H7 (cell line): ENCODE measurements at regions not wholly inside any gene's neighbourhood (a gene's known extent, or its start where the extent isn't known, plus 50 kb on each side); places are given as distances from the start of the nearest gene placed in this dataset.

Source experiments
- DNase-seq: peaks from one replicate; pipeline ENCODE4 v3.0.0; 2012
- H3K27me3 ChIP-seq: 2 replicates; pipeline ENCODE4 v1.6.0; 2011; ENCODE audit warnings: mild to moderate bottlenecking, low read length; ENCODE audit not compliant: control insufficient read depth, insufficient read depth
- H3K36me3 ChIP-seq: replicated peaks from 2 replicates; pipeline ENCODE4 v1.5.1; 2011; ENCODE audit warnings: low read length; ENCODE audit not compliant: control insufficient read depth, insufficient read depth
- H3K4me3 ChIP-seq: 2 replicates; pipeline ENCODE4 v1.5.1; 2011; ENCODE audit warnings: low read depth, mild to moderate bottlenecking, control low read depth, low read length, moderate library complexity; ENCODE audit not compliant: insufficient read depth

DNA sequence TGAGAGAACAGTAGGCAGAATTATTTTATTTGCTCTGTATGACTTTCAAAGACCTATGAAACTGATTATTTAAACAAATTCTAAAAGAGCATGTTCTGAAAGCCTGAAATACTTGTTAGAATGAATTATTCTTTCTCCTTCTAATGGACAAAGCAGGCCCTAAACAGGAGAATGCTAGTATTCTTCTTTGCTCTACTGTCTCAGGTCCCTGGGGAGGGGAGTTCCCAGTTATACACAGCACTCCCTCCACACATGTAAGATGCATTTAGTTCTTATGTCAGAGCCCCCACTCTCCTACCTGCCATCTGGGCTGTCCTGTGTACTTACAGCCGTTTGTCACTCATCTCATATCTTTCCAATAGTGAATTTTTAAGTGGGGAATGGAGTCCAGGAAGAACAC lies 633.5 kb upstream of the ANKRD30A start:
- no peaks in the 10 kb centered on the region for H3K36me3 ChIP-seq
- H3K4me3 ChIP-seq, result no peak overlapping the region
- no peaks in the 10 kb centered on the region for H3K27me3 ChIP-seq
- no peak for DNase-seq

DNA sequence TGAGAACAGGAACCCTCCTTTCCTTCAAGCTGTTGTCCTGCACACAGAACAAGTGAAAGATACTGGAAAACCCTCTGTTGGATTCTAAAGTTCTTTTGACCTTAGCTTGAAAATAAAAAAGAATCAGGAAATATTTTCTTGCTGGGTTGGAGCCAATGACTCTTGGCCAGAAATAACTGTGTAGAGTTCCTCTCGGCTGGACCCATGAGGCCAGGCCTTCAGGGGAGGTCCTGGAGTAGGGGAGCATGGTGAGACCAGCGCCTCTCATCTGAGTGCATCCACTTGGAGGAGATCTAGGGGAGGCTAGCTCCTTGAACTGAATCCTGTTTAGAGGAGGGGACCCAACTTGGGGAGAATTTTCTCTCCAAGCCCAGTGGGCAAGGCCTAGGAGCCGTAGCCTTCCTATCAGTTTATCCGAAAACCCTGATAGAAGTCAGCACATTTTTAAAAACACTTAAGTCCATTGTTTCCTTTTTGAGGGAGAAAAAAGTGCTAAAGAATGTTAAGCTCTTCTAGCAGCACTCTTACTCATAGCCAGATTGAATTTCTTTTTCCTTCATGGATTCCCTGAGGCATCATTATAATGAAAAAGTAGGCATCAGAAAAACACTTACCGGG lies 635.7 kb upstream of the ANKRD30A start:
- Histone ChIP-seq H3K27me3 (no peaks in the 10 kb centered on the region), H3K36me3 (no peaks in the 10 kb centered on the region)
- DNase-seq, result no peak

DNA sequence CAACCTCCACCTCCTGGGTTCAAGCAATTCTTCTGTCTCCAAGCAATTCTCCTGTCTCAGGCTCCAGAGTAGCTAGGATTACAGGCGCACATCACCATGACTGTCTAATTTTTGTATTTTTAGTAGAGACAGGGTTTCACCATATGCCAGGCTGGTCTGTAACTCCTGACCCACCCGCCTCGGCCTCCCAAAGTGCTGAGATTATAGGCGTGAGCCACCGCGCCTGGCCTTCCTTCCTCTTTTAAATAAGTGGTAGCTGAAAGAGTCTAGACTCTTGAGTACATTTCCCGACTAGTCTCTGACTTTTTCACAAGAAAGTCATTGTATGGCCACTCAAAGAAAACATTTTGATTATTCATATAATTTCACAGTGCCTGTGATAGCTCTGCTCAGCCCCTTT lies 636.2 kb upstream of the ANKRD30A start:
- H3K4me3 ChIP-seq, result no peak overlapping the region
- no peak for DNase-seq
- H3K36me3 ChIP-seq, result no peaks in the 10 kb centered on the region
- H3K27me3 ChIP-seq, result no peaks in the 10 kb centered on the region

More for the DNA sequence above, 635.7 kb upstream of the ANKRD30A start:
- H3K4me3 ChIP-seq, result no peak overlapping the region

DNA sequence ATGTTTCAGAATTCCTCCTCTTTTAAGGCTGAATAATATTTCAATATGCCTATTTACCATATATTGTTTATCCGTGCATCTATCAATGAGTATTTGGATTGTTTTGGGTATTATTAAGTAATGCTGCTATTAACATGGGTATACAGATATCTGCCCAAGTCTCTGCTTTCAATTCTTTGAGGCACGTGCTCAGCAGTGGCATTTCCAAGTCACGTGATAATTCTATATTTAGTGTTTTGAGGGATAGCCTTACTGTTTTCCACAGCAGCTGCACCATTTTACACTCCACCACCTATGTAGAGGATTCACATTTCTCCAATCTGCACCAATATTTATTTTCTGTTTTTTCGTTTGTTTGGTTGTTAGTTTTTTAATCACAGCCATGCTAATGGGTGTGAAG lies 636.8 kb upstream of the ANKRD30A start:
- no peak for DNase-seq
- Histone ChIP-seq H3K4me3 (no peak overlapping the region), H3K36me3 (no peaks in the 10 kb centered on the region), H3K27me3 (no peaks in the 10 kb centered on the region)

DNA sequence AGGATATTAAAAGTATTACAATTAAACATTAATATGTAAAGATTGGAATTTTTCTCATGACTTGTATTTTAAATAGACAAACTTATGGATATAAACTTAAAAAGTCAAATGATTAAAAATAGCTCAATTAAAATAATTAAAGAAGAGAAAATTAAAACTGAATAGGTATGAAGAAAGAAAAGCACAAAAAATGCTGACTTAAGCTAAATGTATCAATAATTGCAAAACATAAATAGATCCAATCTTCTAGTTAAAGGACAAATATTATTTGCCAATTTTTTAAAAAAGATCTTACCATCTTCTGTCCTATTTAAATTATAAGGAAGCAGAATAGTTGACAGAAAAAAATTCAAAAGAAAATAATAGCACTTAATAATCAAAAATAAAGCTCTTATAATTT lies 646.3 kb upstream of the ANKRD30A start:
- Histone ChIP-seq H3K4me3 (no peak overlapping the region), H3K27me3 (no peaks in the 10 kb centered on the region), H3K36me3 (no peaks in the 10 kb centered on the region)
- DNase-seq, result no peak

DNA sequence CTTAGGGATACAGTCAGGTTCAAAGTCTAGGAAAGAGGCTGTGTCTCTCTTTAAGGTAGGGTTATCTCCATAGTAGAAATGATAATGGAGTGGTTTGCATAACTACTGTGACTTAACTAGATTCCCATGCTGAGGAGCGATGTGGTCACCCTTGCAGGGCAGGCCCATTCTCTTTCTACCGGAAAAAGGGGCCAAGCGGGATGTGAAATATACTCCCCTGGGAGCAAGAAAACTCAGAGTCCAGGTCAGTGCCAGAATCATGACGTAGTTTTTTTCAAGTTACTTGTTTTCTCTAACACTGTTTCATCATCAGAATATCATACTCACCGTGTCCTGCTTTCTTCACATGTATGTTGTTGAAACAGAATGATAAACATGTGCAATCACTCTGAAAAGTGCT lies 649.0 kb upstream of the ANKRD30A start:
- Histone ChIP-seq H3K36me3 (no peaks in the 10 kb centered on the region), H3K27me3 (no peaks in the 10 kb centered on the region), H3K4me3 (no peak overlapping the region)
- no peak for DNase-seq

DNA sequence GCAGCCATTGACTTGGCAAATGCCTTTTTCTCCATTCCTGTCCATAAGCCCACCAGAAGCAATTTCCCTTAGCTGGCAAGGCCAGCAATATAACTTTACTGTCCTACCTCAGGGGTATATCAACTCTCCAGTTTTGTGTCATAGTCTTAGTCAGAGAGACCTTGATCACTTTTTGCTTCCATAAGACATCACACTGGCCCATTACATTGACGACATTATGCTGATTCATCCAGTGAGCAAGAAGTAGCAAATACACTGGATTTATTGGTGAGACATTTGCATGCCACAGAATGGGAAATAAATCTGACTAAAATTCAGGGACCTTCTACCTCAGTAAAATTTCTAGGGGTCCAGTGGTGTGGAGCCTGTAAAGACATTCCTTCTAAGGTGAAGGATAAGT lies 649.7 kb upstream of the ANKRD30A start:
- Histone ChIP-seq H3K36me3 (no peaks in the 10 kb centered on the region), H3K27me3 (no peaks in the 10 kb centered on the region), H3K4me3 (no peak overlapping the region)
- no peak for DNase-seq

DNA sequence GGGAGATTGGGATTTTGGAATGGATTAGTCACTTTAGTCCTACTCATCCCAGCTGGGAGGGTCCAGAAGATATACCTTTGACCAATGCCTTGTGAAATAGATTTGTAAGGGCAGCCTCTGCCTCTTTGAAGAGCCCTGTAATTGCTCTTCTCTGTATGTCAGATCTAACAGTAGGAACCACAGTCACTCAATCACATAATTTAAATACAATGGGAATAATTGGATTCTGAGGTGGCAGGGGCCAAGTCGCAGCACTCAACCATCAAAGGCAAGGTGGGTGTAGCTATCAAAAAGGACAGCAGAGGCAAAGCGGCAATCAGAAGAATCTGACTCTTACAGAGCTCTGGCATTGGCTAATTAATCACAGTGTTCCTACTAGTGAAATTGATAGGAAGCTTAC lies 650.9 kb upstream of the ANKRD30A start:
- no peak for DNase-seq
- Histone ChIP-seq H3K27me3 (no peaks in the 10 kb centered on the region), H3K36me3 (no peaks in the 10 kb centered on the region), H3K4me3 (no peak overlapping the region)

DNA sequence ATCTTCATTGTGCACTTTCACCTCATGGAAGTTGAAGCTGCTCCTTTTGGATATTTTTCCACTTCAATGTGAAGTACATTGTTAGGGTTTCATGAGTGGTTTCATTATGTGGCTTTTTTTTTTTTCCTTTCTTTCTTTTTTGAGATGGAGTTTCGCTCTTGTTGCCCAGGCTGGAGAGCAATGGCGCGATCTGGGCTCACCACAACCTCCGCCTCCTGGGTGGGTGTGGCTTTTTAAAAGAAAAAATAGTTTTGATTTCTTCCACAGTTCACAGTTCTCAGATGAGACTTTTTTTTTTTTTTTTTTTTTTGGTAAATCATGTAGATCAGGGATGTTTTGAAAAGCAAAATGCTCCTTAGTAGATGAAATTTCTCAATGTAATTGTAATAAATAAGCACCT lies 652.3 kb upstream of the ANKRD30A start:
- DNase-seq, result no peak
- Histone ChIP-seq H3K36me3 (no peaks in the 10 kb centered on the region), H3K4me3 (no peak overlapping the region), H3K27me3 (no peaks in the 10 kb centered on the region)

DNA sequence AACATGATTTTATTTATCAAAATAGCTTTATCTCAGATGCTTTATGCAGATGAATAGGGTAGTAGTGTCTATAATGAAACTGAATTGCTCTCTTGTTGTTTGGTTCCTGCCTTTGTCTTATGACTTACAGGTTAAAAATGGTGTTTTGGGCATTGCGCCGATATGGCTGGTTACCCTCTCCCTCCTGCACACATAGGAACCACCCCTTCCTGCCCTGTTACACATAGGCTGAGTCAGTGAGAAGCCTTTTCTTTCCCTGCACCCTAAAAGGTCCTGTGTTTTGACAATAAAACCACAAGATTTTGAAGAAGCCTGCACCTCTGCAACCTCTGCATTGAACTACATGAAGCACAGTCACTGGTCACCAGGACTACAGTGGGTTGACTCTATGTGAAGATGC lies 655.8 kb upstream of the ANKRD30A start:
- DNase-seq, result no peak
- no peaks in the 10 kb centered on the region for H3K27me3 ChIP-seq
- no peak overlapping the region for H3K4me3 ChIP-seq
- H3K36me3 ChIP-seq, result no peaks in the 10 kb centered on the region

DNA sequence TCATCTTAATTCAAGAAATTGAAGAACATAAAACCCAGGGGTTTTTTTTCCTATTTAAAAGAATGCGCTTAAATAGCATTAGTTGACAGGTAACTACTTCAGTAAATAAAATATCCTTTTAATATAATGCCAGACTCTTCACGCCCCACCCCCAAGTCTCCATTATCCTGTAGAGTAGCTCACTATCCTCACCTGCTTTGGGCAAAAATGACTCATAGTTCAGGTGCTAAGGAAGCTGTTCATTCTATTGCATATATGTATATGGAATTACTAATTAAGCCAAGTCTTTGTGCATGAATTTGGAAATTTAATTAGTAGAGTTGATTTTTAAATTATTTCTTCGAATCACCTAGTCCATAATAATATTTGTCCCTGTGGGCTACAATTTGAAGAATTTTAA lies 656.8 kb upstream of the ANKRD30A start:
- Histone ChIP-seq H3K36me3 (no peaks in the 10 kb centered on the region), H3K4me3 (no peak overlapping the region), H3K27me3 (no peaks in the 10 kb centered on the region)
- DNase-seq, result no peak

DNA sequence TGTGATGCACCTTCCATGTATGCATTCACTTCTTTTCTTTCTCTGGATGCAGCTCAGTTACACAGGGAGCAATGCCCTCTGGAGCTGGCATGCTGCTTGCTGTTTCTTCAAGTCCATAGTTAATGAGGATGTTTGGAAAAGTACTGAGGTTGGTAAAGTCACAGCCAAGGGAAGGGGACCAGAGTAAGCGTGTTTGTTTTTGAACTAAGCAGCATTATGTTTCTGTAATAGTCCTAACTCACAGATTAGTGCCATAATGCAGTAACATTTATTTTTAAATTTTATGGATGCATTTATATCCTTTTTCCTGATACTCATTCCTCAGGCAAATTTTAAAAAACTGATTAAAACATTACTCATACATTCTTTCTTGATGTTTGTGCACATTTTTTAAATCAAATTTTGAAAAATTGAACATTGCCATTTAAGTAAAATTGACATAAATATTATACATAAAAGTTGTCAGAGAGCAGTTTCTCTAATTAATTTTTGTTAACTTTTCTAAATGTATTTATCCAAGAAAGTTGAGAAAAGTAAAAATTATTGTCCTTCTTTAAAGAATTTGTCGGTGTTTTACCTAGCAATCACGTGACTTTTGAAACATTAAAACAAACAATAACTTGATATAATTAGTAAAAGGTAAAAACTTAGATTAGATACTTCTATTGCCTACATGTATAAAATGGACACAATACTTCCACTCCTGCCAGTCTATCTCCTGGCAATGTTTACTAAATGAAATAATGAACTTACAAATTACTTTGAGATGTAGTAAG lies 659.6 kb upstream of the ANKRD30A start:
- DNase-seq, result no peak
- H3K27me3 ChIP-seq, result no peaks in the 10 kb centered on the region
- no peaks in the 10 kb centered on the region for H3K36me3 ChIP-seq
- no peak overlapping the region for H3K4me3 ChIP-seq

DNA sequence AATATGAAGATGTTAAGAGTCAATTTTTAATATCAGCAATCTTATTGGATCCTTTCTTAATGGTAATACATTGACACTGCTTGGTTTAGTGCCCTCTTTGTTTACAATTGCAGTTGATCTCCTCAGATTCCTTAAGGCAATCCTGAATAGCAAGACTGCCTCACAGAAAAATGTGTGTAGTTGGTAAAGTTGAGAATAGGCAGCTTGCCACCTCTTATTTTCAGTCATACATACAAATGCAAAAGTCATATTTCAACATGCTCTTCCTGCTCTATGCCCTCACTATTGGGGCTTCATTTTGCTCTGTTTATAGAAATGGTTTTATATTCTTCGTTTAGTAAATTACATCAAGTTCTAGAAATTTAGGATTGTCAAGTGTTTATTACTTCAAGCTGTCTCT lies 661.1 kb upstream of the ANKRD30A start:
- H3K4me3 ChIP-seq, result no peak overlapping the region
- no peak for DNase-seq
- no peaks in the 10 kb centered on the region for H3K27me3 ChIP-seq
- no peaks in the 10 kb centered on the region for H3K36me3 ChIP-seq

DNA sequence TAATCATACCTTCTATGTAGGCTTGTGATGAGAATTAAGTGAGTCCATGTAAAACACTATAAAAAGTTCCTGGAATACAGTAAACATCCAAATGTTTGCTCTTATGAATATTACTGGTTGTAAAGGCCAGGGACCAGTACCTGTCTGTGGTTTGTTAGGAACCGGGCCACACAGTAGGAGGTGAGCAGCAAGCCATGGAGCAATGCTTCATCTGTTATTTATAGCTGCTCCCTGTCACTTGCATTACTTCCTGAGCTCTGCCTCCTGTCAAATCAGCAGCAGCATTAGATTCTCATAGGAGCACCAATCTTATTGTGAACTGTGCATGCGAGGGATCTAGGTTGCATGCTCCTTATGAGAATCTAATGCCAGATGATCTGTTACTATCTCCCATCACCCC lies 662.0 kb upstream of the ANKRD30A start:
- no peak for DNase-seq
- Histone ChIP-seq H3K36me3 (no peaks in the 10 kb centered on the region), H3K4me3 (no peak overlapping the region), H3K27me3 (no peaks in the 10 kb centered on the region)

DNA sequence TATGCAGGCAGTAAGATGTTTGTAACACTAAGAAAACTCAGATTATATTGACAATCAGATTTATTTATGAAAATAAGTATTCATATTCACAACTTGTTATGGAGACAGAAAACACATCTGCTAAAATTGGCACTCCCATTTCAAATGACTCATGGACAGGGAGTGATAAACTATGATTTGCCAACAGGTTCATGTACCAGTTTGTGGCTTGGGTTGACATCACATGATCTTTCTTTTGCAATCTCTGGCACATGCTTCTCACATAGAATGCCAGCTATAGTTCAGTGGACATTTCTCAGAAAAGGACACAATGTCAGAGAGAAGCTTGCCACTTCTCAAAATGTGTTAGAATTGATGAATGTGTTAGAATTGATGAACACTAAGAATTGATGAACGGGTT lies 663.2 kb upstream of the ANKRD30A start:
- no peaks in the 10 kb centered on the region for H3K27me3 ChIP-seq
- no peaks in the 10 kb centered on the region for H3K36me3 ChIP-seq
- DNase-seq, result no peak
- H3K4me3 ChIP-seq, result no peak overlapping the region
